GM12865 (cell line): ENCODE measurements at regions not wholly inside any gene's neighbourhood (a gene's known extent, or its start where the extent isn't known, plus 50 kb on each side); places are given as distances from the start of the nearest gene placed in this dataset.

Source experiments
- DNase-seq: peaks from one replicate; pipeline ENCODE4 v3.0.0; 2010; ENCODE audit warnings: low read depth
- H3K4me3 ChIP-seq: 2 replicates; pipeline ENCODE4 v1.5.1; 2011; ENCODE audit warnings: mild to moderate bottlenecking, low read depth, low read length, control low read depth
- CTCF ChIP-seq: IDR thresholded peaks from 2 replicates; pipeline ENCODE4 v1.5.1; 2011; ENCODE audit warnings: low read length, control low read depth, low read depth, inconsistent platforms; ENCODE audit not compliant: insufficient read depth; ENCODE audit errors: missing control alignments

GRCh38 chr2:81234711-81235110 lies 930.2 kb upstream of the LRRTM1 start:
- no peak for DNase-seq
- H3K4me3 ChIP-seq = no peak overlapping the region
- no peak for TF ChIP-seq CTCF

DNA sequence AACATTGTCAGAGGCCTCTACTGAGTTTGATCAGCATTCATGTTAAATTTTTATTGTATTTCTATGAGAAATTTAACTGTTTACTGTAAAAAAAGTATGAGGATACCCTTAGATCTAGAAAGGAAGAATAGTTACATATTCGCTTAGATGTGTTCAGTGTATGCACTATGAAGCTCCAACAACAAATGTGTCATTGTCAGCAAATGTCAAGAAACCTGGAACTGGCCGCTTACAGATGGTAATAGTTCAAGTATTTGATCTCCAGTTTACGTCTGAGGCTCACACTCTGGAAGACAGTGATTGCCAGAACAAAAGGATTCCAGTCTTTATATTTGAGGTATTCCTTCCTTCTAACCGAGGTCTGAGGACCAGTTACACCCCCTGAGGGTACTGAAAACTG lies 921.2 kb upstream of the LRRTM1 start:
- no peak for DNase-seq
- TF ChIP-seq CTCF = no peak
- H3K4me3 ChIP-seq = no peak overlapping the region

DNA sequence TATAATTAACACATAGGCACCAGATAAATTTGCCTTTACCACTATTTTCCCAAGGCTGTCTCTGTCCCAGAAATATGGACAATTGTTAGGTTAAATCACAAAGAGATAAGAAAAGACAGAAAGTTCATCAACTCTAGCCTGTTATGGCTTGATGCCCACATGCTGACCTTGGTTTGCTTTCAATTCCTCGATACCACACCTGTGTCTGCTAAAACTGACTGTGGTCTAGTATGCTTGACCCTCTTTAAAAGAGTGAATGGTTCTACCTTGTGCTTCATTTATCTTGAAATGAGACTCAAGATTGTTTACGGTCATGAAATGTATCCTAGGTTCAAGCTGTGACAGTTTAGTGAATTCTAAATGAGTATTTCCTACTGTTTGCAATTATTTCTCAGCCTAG lies 909.0 kb upstream of the LRRTM1 start:
- no peak overlapping the region for H3K4me3 ChIP-seq
- no peak for DNase-seq
- no peak for TF ChIP-seq CTCF

- no peak for TF ChIP-seq CTCF
- no peak overlapping the region for H3K4me3 ChIP-seq
- peak; percentile 13 for DNase-seq
Measured at GRCh38 chr2:81206216-81206615, 901.7 kb upstream of the LRRTM1 start.

GRCh38 chr2:81196933-81197628 lies 892.5 kb upstream of the LRRTM1 start:
- DNase-seq = no peak
- H3K4me3 ChIP-seq = no peak overlapping the region
- TF ChIP-seq CTCF = no peak

- TF ChIP-seq CTCF = no peak
- H3K4me3 ChIP-seq = no peak overlapping the region
- no peak for DNase-seq
Measured at GRCh38 chr2:81196383-81196851, 891.9 kb upstream of the LRRTM1 start.
